Lung microvascular endothelial cell (primary cell): ENCODE measurements at regions not wholly inside any gene's neighbourhood (a gene's known extent, or its start where the extent isn't known, plus 50 kb on each side); places are given as distances from the start of the nearest gene placed in this dataset.

Experiments
- DNase-seq, 2 donors: peaks; one replicate each; pipeline versions ENCODE4 v3.0.0 to v3.0.0-alpha.2; 2010; ENCODE audit warnings: low read depth in 2 of 2

- no peak for DNase-seq
Observed at GRCh38 chr19:29096896-29097295, 116.1 kb downstream of the UQCRFS1 start.

- no peak for DNase-seq
Observed at GRCh38 chr19:29093553-29093908, 119.4 kb downstream of the UQCRFS1 start.

GRCh38 chr19:29092712-29093552, 120.0 kb downstream of the UQCRFS1 start:
- no peak for DNase-seq

- no peak for DNase-seq
Observed at GRCh38 chr19:29090783-29091526, 122.0 kb downstream of the UQCRFS1 start.

GRCh38 chr19:29089315-29089870, 123.6 kb downstream of the UQCRFS1 start:
- no peak for DNase-seq

GRCh38 chr19:29088761-29089160, 124.2 kb downstream of the UQCRFS1 start:
- DNase-seq, result no peak

- DNase-seq, result no peak
Observed at GRCh38 chr19:29086646-29087045, 126.3 kb downstream of the UQCRFS1 start.

- DNase-seq, result no peak
Observed at GRCh38 chr19:29086182-29086581, 126.8 kb downstream of the UQCRFS1 start.

- no peak for DNase-seq
Observed at GRCh38 chr19:29085630-29086029, 127.3 kb downstream of the UQCRFS1 start.

- no peak for DNase-seq
Observed at GRCh38 chr19:29085206-29085605, 127.7 kb downstream of the UQCRFS1 start.

- DNase-seq, result no peak
Observed at GRCh38 chr19:29084266-29084665, 128.7 kb downstream of the UQCRFS1 start.

- DNase-seq, result no peak
Observed at GRCh38 chr19:29083863-29084262, 129.1 kb downstream of the UQCRFS1 start.

GRCh38 chr19:29079356-29080032, 133.5 kb downstream of the UQCRFS1 start:
- DNase-seq, result no peak

GRCh38 chr19:29076963-29077362, 136.0 kb downstream of the UQCRFS1 start:
- DNase-seq, result no peak

GRCh38 chr19:29076161-29076560, 136.8 kb downstream of the UQCRFS1 start:
- no peak for DNase-seq

GRCh38 chr19:29075149-29075548, 137.8 kb downstream of the UQCRFS1 start:
- no peak for DNase-seq

- no peak for DNase-seq
Observed at GRCh38 chr19:29074579-29074978, 138.4 kb downstream of the UQCRFS1 start.

GRCh38 chr19:29067831-29068230, 145.1 kb downstream of the UQCRFS1 start:
- DNase-seq, result no peak

- no peak for DNase-seq
Observed at GRCh38 chr19:29062475-29063435, 150.2 kb downstream of the UQCRFS1 start.

GRCh38 chr19:29060813-29061364, 152.1 kb downstream of the UQCRFS1 start:
- no peak for DNase-seq

GRCh38 chr19:29056535-29056934, 156.4 kb downstream of the UQCRFS1 start:
- no peak for DNase-seq
